Activated T-helper 1 cell treated with anti-CD3 and anti-CD28 coated beads, Interleukin-12 subunit alpha, Interleukin-12 subunit beta, Interleukin-2, Interleukin-4 antibody, amounts not matched to agents 30 ng/mL and 10 ng/mL and 1 ng/mL, durations not matched to agents 14 hours and 24 hours and 36 hours (primary cell): ENCODE measurements at regions not wholly inside any gene's neighbourhood (a gene's known extent, or its start where the extent isn't known, plus 50 kb on each side); places are given as distances from the start of the nearest gene placed in this dataset.
"Not testable (repeated sequence)": the region's sequence is repeated elsewhere in the genome, so short reads cannot be mapped to it uniquely, and the experiment has no call there.

Source experiments
- DNase-seq: peaks from one replicate; pipeline ENCODE4 v3.0.0; 2021; ENCODE audit warnings: low spot score
- H3K27ac Mint-ChIP-seq: one replicate; pipeline ENCODE4 v1.8.0; 2021; ENCODE audit warnings: mild to moderate bottlenecking, mixed read lengths
- H3K27me3 Mint-ChIP-seq: one replicate; pipeline ENCODE4 v1.8.0; 2022; ENCODE audit warnings: mild to moderate bottlenecking, moderate library complexity, mixed read lengths; ENCODE audit not compliant: insufficient read depth
- H3K36me3 Mint-ChIP-seq: one replicate; pipeline ENCODE4 v1.8.0; 2021; ENCODE audit warnings: low read depth, mixed read lengths
- H3K4me1 Mint-ChIP-seq: one replicate; pipeline ENCODE4 v1.8.0; 2021; ENCODE audit warnings: low read depth, mixed read lengths
- H3K4me3 Mint-ChIP-seq: one replicate; pipeline ENCODE4 v1.8.0; 2021; ENCODE audit warnings: mild to moderate bottlenecking, moderate library complexity, mixed read lengths
- H3K9me3 Mint-ChIP-seq: one replicate; pipeline ENCODE4 v1.8.0; 2021; ENCODE audit warnings: mixed read lengths
- intact Hi-C: fragments of 100-400 bp; cut with micrococcal nuclease; formaldehyde crosslinking; loops from one replicate; pipeline ENCODE4 v1.15.1; 2024

DNA sequence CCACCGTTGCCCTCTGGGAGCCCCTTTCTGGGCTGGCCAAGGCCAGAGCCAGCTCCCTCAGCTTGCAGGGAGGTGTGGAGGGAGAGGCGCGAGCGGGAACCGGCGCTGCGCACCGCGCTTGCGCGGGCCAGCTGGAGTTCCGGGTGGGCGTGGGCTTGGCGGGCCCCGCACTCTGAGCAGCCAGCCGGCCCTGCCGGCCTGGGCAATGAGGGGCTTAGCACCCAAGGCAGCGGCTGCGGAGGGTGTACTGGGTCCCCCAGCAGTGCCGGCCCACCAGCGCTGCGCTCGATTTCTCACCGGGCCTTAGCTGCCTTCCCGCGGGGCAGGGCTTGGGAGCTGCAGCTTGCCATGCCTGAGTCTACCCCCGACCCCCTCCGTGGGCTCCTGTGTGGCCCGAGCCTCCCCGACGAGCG lies 177.7 kb upstream of the FIGN start:
- DNase-seq, H3K4me3 Mint-ChIP-seq, intact Hi-C loops, H3K4me1 Mint-ChIP-seq, H3K27me3 Mint-ChIP-seq, H3K9me3 Mint-ChIP-seq, H3K36me3 Mint-ChIP-seq, H3K27ac Mint-ChIP-seq: not testable (repeated sequence)

DNA sequence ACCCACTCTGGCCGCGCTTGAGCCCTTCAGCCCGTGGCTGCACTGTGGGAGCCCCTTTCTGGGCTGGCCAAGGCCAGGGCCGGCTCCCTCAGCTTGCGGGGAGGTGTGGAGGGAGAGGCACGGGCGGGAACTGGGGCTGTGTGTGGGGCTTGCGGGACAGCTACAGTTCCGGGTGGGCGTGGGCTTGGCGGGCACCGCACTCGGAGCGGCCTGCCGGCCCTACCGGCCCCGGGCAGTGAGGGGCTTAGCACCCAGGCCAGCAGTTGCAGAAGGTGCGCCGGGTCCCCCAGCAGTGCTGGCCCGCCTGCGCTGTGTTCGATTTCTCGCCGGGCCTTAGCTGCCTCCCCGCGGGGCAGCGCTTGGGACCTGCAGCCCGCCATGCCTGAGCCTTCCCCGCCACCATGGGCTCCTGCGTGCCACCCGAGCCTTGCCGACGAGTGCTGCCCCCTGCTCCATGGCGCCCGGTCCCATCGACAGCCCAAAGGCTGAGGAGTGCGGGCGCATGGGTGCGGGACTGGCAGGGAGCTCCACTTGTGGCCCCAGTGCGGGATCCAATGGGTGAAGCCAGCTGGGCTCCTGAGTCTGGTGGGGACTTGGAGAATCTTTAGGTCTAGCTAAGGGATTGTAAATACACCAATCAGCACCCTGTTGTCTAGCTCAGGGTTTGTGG lies 173.7 kb upstream of the FIGN start:
- Mint-ChIP-seq H3K27ac (no peak overlapping the region), H3K27me3 (no peaks in the 10 kb centered on the region), H3K36me3 (no peaks in the 10 kb centered on the region), H3K4me1 (no peaks in the 10 kb centered on the region), H3K4me3 (no peak overlapping the region), H3K9me3 (peaks cover 3% of the 10 kb centered on the region)
- intact Hi-C loops = no loop called here
- no peak for DNase-seq

DNA sequence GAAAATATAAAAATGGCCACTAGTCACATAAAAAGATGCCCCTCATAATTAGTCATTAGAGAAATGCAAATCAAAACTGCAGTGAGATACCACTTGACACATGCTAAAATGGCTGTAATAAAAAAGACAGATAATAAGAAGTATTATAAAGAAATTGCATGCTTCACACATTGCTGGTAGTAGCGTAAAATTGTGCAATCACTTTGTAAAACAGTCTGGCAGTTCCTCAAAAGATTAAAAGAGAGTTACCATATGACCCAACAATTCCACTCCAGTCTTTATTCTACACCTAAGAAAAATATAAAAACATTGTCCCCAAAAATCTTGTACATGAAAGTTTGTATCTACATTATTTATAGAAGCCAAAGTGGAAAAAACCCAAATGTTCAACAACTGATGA lies 170.6 kb upstream of the FIGN start:
- no peak overlapping the region for H3K4me3 Mint-ChIP-seq
- no peaks in the 10 kb centered on the region for H3K4me1 Mint-ChIP-seq
- no peak overlapping the region for H3K27ac Mint-ChIP-seq
- intact Hi-C loops = no loop called here
- no peaks in the 10 kb centered on the region for H3K36me3 Mint-ChIP-seq
- DNase-seq = no peak
- no peaks in the 10 kb centered on the region for H3K27me3 Mint-ChIP-seq
- peaks cover 2% of the 10 kb centered on the region for H3K9me3 Mint-ChIP-seq

DNA sequence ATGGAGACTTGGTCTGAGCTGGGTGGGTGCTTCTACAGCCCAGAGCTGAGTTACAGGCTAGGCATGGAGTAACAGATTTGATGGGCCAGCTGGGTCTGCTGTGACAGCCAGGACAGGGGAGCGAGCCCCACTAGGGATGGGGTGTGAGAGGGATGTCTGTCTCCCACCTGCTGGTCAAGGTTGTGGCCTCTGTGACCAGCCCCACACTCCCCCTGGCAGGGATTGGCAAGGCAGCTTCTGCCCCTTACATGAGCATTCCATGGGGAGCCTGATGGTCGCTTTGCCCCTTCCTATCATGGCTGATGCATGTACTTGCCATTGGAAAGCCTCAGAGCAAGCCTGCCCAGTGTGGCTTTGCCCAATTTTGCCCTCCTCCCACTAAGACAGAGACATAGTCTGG lies 162.0 kb upstream of the FIGN start:
- no peak overlapping the region for H3K4me3 Mint-ChIP-seq

DNA sequence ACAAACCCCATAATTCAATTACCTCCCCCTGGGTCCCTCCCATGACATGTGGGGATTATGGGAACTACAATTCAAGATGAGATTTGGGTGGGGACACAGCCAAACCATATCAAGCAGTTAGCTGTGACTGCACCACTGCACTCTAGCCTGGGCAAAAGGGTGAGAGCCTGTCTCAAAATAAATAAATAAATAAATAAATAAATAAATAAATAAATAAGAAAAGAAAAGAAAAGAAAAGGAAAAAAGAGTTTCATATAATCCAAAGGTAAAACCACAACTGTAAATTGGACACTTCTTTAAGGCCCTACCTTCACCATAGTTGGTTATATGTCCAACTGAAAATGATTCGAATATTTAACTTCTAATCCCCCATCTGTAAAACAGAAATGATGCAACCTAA lies 157.6 kb upstream of the FIGN start:
- H3K4me1 Mint-ChIP-seq, intact Hi-C loops, DNase-seq, H3K9me3 Mint-ChIP-seq, H3K4me3 Mint-ChIP-seq, H3K27me3 Mint-ChIP-seq, H3K27ac Mint-ChIP-seq, H3K36me3 Mint-ChIP-seq: not testable (repeated sequence)

More for the DNA sequence above, 162.0 kb upstream of the FIGN start:
- H3K27ac Mint-ChIP-seq = no peak overlapping the region
- H3K9me3 Mint-ChIP-seq = peaks cover 11% of the 10 kb centered on the region
- no peaks in the 10 kb centered on the region for H3K27me3 Mint-ChIP-seq
- intact Hi-C loops = no loop called here
- H3K36me3 Mint-ChIP-seq = no peaks in the 10 kb centered on the region
- no peak for DNase-seq
- H3K4me1 Mint-ChIP-seq = no peaks in the 10 kb centered on the region

DNA sequence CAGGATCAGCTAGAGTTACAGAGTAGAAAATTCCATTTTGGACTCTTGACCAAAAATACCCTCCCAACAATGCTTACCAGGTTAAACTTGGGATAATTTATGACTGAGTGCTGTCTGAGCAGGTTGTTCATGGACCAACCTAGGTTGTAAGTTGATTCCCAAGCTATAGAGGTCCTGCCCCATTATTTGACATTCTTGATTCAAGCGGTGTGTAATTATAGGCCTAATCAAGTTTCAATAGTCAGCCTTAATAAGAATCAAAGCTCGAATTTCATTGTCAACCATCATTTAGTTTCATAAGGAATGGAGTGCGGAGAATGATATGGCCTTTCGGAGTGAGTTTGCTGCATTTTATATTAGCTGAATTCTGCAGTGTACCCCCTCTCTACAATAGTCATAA lies 152.8 kb upstream of the FIGN start:
- no peak for DNase-seq
- Mint-ChIP-seq H3K36me3 (no peaks in the 10 kb centered on the region), H3K27ac (no peak overlapping the region), H3K27me3 (no peaks in the 10 kb centered on the region), H3K9me3 (no peaks in the 10 kb centered on the region), H3K4me3 (no peak overlapping the region), H3K4me1 (no peaks in the 10 kb centered on the region)
- intact Hi-C loops = no loop called here

DNA sequence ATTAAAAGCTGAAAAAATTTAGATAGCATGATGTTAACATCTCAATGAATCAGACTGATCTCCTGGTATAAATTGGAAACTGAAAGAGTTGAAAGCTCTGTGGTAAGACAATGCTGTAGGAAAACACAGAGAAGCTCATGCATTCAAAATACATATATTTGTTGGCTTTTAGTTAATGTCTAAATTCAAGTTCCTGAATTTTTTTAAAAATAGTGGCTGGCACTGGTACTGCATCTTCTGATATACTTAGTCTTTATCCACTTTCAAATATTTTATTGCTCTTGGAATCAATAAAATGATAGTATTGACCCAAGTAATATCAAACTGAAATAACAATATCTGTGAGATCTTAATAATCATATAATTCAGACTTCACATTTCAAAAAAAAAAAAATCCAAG lies 151.4 kb upstream of the FIGN start:
- no peaks in the 10 kb centered on the region for H3K36me3 Mint-ChIP-seq
- H3K27ac Mint-ChIP-seq = no peak overlapping the region
- intact Hi-C loops = no loop called here
- DNase-seq = no peak
- H3K9me3 Mint-ChIP-seq = no peaks in the 10 kb centered on the region
- no peak overlapping the region for H3K4me3 Mint-ChIP-seq
- H3K4me1 Mint-ChIP-seq = no peaks in the 10 kb centered on the region
- no peaks in the 10 kb centered on the region for H3K27me3 Mint-ChIP-seq

DNA sequence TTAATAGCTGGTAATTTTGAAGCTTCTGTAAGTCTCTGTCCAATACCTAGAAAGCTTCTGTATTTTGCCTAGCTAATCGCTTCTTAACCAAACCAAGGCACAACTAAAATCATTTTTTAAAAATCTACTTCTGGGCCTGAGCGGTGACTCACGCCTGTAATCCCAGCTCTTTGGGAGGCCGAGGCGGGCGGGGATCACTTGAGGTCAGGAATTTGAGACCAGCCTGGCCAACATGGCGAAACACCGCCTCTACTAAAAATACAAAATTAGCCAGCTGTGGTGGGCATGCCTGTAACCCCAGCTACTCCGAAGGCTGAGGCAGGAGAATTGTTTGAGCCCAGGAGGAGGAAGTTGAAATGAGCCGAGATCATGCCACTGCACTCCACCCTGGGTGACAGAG lies 148.6 kb upstream of the FIGN start:
- Mint-ChIP-seq H3K4me1 (no peaks in the 10 kb centered on the region), H3K36me3 (no peaks in the 10 kb centered on the region), H3K4me3 (no peak overlapping the region), H3K27ac (no peak overlapping the region), H3K9me3 (no peaks in the 10 kb centered on the region), H3K27me3 (no peaks in the 10 kb centered on the region)
- no peak for DNase-seq
- intact Hi-C loops = no loop called here

DNA sequence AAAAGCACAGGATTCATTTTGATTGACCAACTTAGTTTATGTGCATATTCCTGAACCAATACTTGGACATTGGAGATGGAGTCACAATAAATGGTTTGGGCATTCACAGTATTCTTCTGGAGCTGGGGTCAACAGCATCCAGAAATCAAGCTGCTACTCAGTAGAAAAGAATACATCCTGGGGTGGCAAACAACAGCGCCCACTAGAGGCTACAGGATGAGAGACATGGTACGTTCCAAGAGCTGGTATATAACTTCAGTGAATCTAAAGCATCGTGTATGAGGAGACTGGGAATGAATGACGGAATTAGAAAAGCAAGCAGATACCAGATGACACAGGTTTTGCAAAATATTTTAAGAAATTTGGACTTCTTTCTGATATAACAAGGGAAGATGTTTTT lies 142.9 kb upstream of the FIGN start:
- H3K9me3 Mint-ChIP-seq = no peaks in the 10 kb centered on the region
- H3K27ac Mint-ChIP-seq = no peak overlapping the region
- no peaks in the 10 kb centered on the region for H3K27me3 Mint-ChIP-seq
- intact Hi-C loops = no loop called here
- H3K4me3 Mint-ChIP-seq = no peak overlapping the region
- no peaks in the 10 kb centered on the region for H3K36me3 Mint-ChIP-seq
- no peak for DNase-seq
- H3K4me1 Mint-ChIP-seq = no peaks in the 10 kb centered on the region

DNA sequence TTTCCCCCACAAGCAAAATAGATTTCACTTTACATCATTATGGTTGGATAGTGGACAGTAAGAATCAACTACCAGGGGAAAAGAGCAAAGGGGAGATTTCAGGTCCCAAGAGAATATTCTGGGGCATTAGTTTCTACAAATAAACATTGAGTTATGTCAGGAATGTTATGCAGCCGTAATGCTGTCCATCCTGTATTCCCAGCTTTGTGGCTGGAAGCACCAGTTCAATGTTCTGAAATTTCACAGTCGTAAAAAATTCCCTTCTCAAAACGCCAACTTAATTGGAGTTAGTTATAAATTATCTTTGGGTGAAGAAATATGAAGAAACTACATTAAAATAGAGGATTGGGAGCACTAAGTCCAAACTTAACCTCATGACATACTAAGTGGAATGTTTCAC lies 141.5 kb upstream of the FIGN start:
- Mint-ChIP-seq H3K27me3 (no peaks in the 10 kb centered on the region), H3K27ac (no peak overlapping the region), H3K4me3 (no peak overlapping the region), H3K9me3 (no peaks in the 10 kb centered on the region), H3K36me3 (no peaks in the 10 kb centered on the region), H3K4me1 (no peaks in the 10 kb centered on the region)
- DNase-seq = no peak
- intact Hi-C loops = no loop called here

DNA sequence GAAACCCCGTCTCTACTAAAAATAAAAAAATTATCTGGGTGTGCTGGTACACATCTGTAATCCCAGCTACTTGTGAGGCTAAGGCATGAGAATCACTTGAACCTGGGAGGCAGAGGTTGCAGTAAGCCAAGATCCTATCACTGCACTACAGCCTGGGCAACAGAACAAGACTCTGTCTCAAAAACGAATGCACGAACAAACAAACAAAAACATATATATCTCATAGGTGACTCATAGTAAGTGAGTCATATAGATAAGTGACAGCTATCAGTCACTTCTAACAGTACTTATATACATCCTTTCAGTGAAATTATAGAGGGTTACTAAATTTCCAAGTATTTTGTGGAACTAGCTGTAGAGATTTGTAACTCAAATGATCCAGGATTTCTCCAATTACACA lies 127.3 kb upstream of the FIGN start:
- no peaks in the 10 kb centered on the region for H3K9me3 Mint-ChIP-seq
- H3K27me3 Mint-ChIP-seq = no peaks in the 10 kb centered on the region
- no peak overlapping the region for H3K4me3 Mint-ChIP-seq
- no peak overlapping the region for H3K27ac Mint-ChIP-seq
- no peaks in the 10 kb centered on the region for H3K36me3 Mint-ChIP-seq
- intact Hi-C loops = no loop called here
- no peak for DNase-seq
- H3K4me1 Mint-ChIP-seq = no peaks in the 10 kb centered on the region

DNA sequence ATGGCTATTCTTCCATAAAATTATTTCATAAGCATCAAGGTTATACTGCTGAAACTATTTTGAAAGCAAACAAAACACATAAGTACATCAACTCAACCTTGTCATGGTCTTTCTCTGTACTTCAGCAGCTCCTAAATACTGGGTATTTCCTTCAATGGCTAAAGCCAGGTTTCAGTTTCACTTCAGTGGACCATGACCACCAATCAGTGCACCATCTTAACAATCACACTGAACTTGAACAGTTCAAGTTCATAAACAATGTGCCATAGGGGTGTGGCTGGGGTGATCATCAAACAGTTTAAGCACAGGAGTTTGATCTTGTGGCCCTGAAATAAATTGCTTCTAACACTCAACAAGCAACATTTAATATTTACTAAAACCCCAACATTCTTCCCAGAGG lies 124.1 kb upstream of the FIGN start:
- intact Hi-C loops = no loop called here
- no peak for DNase-seq
- Mint-ChIP-seq H3K9me3 (no peaks in the 10 kb centered on the region), H3K36me3 (no peaks in the 10 kb centered on the region), H3K27ac (no peak overlapping the region), H3K4me1 (no peaks in the 10 kb centered on the region), H3K4me3 (no peak overlapping the region), H3K27me3 (no peaks in the 10 kb centered on the region)

DNA sequence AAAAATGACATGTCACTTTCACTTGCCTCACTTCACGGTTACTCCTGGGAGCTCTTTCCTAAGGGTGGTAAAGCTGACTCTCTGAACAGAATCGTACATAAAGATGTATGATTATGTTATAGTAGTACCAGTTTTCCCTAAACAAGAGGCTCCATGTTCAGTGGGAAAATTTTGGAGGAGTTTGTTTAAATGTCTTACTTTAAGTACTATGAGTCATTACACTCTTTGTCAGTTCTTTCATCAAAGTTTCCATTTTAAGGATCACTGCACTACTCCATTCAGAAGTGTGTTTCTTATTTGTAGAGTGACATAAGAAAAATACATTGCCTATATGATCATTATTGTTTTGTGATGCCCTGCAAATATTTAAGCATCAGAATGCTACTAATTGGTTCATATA lies 121.1 kb upstream of the FIGN start:
- no peaks in the 10 kb centered on the region for H3K4me1 Mint-ChIP-seq
- no peaks in the 10 kb centered on the region for H3K9me3 Mint-ChIP-seq
- H3K4me3 Mint-ChIP-seq = no peak overlapping the region
- intact Hi-C loops = no loop called here
- DNase-seq = no peak
- H3K27me3 Mint-ChIP-seq = no peaks in the 10 kb centered on the region
- no peak overlapping the region for H3K27ac Mint-ChIP-seq
- H3K36me3 Mint-ChIP-seq = no peaks in the 10 kb centered on the region

DNA sequence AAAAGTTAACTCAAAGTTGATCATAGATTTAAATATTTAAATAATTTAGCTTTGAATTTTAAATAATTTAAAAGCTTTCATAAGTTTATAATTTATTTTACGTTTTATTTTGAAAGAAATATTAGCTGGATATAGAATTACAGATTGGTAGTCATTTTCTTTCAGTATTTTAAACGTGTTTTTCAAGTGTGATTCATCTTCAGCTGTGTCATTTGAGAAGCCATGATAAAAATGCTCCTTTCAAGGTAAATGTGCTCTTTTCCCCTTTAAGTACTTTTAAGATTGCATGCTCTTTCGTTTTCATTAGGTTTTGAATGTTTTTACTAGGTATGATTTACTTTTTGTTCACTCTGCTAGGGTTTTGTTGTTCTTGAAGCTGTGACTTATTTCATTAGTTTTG lies 116.8 kb upstream of the FIGN start:
- Mint-ChIP-seq H3K27me3 (no peaks in the 10 kb centered on the region), H3K36me3 (no peaks in the 10 kb centered on the region), H3K9me3 (no peaks in the 10 kb centered on the region), H3K4me3 (no peak overlapping the region), H3K27ac (no peak overlapping the region), H3K4me1 (no peaks in the 10 kb centered on the region)
- intact Hi-C loops = no loop called here
- DNase-seq = no peak
